SK-MEL-5 (cell line): ENCODE measurements at regions not wholly inside any gene's neighbourhood (a gene's known extent, or its start where the extent isn't known, plus 50 kb on each side); places are given as distances from the start of the nearest gene placed in this dataset.

Experiments used
- DNase-seq: peaks from one replicate; pipeline ENCODE4 v3.0.0-alpha.2; 2016; ENCODE audit warnings: low read depth, low spot score
- in situ Hi-C: cut with HindIII; loops from 2 replicates; pipeline ENCODE4 v1.10.0; 2016; ENCODE audit warnings: low sequenced_read_pairs, high pct_unique_total_duplicates, low pct_unique_long_range_greater_than_20kb

DNA sequence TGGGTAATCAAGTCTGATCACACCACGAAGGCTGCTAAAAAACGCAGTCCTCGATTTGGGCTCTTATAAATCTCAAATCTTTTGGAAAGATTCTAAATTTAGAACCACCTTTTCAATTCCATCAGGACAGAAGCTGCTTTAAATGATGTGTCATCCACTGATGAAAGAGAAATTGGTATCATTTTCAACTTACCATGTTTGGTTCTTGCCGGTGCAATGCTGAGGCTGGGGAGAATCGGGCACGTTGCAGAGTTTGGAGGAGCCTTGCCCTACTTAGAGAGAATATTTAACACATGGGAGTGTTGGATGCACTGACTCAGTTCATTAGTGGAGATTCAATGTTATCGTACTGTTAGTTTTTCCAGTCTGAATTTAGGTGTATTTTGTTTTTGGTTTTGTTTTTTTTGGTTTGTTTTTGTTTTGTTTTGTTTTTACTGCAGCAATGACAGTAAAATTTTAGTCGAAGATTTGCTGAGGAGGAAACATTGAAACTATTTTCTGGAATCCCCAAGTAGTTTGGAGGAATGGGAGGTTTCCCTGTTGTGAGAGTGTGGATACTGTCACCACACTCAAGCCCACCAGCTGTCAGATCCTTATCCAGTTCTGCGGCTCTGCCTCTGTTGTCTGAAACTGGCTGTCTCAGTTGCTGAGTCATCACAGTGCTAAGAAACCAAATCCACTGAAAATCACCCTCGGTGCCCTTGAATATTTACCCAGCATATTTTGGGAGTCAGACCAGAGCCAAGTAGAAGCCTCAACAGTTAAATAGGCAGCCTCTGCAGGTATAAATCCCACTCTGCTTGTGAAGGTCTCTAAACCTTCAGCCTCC is 497.0 kb downstream of the BTBD3 start:
- in situ Hi-C loops: no loop called here
- no peak for DNase-seq

DNA sequence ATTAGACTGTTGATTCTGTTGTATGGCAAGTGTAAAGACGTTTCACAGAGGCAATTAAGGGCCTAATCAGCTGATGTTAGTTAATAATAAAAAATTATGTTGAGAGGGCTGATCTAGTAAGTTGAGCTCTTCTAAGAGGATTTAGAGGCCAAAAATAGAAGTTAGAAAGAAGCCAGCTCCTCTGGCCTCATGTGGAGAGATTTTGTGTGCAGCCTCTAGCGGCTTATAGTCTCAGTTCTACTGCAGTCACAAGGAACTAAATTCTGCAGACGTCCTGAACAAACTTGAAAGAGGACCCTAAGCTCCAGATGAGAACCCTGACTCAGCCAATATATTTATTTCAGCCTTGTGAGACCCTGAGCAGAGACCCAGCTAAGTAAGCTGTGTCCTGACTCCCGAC is 498.6 kb downstream of the BTBD3 start:
- in situ Hi-C loops: no loop called here
- DNase-seq: no peak

DNA sequence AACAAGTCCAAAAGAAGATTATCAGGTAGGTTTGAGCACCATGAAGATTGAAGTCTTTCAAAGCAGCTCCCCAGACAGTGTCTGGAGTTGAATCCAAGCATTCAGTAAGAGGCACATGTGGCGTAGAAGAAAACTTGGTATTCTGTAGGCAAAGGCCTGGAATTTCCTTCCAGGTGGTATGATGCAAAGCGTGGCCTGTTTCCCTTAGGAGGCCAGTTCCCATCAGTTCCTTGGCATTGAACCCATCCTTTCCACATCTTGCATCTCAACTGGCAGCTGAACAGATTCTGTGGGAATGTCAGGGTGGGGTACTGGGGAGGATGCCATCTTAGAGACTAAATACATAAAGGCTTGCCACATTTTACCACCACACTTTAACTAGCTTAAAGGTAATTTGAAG is 516.0 kb downstream of the BTBD3 start:
- DNase-seq: no peak
- in situ Hi-C loops: no loop called here

GRCh38 chr20:12434672-12435071 is 517.0 kb downstream of the BTBD3 start:
- no peak for DNase-seq
- in situ Hi-C loops: no loop called here

- in situ Hi-C loops: no loop called here
- no peak for DNase-seq
Measured at GRCh38 chr20:12435268-12435667, 517.6 kb downstream of the BTBD3 start.

DNA sequence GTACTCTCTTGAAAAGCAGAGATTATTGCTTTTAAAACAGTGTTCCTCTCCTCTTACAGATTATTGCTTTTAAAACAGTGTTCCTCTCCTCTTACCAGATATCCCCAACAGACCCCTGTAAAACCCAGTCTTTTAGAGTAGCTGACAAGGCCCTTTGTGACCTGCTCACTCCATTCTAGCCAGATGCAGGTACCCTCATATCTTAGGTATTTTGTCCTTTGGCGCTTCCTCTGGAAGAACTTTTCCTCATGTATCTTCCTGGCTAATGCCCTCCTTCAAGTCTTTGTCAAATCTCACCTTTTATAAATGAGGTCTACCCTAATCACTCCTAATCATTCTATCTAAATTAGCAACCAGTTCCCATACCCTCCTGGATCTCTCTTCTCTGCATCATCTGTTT is 536.0 kb downstream of the BTBD3 start:
- no peak for DNase-seq
- in situ Hi-C loops: no loop called here

DNA sequence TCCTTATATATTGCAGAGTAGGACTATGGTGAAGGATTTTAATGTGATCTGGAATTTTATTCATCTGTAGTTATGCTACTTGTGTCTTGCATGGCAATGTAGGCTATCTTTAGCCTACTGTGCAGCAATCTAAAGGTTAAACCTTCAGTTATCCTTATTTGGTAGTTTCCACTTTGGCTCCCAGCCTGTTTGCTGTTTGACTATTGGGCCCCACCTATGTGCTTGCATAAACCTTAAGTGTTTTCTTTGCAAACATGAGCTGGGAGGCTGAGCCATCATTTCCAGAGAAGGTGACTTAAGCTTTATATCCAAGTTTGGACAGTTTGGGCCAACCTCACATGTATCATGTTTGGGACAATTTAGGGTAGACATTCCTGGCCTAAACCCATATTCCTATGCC is 537.5 kb downstream of the BTBD3 start:
- DNase-seq: no peak
- in situ Hi-C loops: no loop called here

DNA sequence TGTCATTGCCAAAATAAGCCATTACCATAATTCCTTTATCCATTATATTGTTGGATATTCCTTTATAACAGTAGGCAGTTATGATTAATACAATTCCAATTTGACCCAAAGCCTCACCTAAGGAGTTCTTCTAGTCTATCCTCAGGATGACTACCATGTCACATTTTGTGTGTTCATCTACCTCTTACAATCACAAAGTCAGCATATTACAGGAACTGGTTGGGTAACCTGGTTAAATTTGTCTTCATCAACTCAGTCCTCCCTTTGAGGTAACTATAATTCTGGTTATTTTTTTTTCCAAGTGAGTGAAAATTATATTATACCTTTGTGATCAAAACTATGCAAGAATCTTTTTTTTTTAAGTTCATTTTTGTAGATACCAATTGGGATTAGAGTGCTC is 540.5 kb downstream of the BTBD3 start:
- in situ Hi-C loops: no loop called here
- DNase-seq: no peak

DNA sequence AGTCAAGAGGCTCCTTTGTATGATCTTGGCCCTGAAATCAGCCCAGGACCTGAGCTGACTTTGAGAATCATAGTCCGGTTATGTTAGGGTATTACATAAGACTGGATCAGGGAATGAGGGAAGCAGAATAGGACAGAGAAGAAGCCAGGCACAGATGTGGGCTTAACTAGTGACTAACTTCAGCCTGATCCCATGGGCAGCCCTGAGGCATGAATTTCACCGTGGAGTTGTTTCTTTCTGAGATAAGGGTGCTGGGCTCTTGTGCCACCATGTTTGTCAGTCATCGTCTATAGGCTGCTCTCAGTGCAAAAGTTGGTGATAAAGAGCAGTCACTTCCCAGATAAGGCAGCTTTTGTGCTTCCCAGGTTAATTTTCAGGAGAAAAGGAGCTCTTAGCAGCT is 544.7 kb upstream of the SPTLC3 start:
- in situ Hi-C loops: no loop called here
- no peak for DNase-seq

DNA sequence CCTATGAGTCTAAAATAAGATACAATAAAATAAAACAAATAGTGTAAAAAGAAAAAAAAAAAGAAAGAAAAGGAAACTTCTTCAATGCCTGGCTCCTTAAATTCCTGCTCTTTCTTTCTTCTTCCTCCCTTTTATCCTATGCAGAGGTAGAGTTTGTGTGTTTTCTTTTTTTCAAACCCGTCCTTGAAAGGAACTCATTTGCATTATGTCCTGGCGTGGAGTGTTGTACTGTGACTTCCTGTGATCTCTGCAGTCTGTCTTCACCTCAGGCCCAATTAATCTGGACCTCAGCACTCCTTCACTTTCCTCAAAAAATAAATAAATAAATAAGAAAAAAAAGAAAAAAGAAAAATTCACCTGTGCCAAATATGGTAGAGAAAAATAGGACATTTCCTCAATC is 541.9 kb upstream of the SPTLC3 start:
- in situ Hi-C loops: no loop called here
- no peak for DNase-seq

GRCh38 chr20:12467758-12468157 is 541.0 kb upstream of the SPTLC3 start:
- DNase-seq: no peak
- in situ Hi-C loops: no loop called here

DNA sequence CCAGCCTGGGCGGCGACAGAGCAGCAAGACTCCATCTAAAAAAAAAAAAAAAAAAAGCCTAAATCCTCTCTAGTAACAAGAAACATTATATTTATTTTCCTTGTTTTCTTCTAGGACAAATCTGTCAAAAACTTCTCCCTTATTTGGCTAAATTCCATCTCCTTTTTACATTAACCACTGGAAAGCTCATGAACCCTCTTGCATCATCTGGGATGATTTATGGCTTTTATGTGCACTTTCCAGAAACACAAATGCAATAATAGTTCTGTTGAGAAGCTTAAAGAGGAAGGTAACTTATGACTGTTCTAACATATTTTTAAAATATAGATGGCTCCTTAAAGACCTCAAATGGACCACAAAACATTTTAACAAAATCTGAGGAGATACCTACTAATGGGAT is 526.1 kb upstream of the SPTLC3 start:
- DNase-seq: no peak

GRCh38 chr20:12502443-12502842 is 506.3 kb upstream of the SPTLC3 start:
- in situ Hi-C loops: no loop called here
- no peak for DNase-seq

More for the DNA sequence above, 526.1 kb upstream of the SPTLC3 start:
- in situ Hi-C loops: no loop called here

- DNase-seq: no peak
Measured at GRCh38 chr20:12504779-12505178, 504.0 kb upstream of the SPTLC3 start.

DNA sequence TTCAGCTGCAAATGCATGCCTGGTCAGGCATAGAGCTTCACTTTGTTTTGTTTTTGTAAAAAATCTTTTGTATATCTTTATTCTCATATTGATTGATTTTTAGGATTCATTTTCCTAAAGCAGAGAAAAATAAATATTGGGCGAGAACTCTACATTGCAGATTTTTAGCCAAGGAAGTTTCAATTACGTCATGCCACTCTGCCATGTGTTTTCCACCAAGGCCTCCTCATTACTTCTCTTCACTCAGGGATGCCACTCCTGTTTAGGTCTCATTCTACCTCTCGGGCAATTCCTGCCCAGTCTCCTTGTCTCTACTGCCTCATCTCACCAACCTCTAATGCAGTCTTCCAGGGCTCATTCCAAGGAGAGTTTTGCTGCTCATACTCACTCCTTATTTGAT is 497.3 kb upstream of the SPTLC3 start:
- in situ Hi-C loops: no loop called here
- DNase-seq: no peak

More at GRCh38 chr20:12504779-12505178, 504.0 kb upstream of the SPTLC3 start:
- in situ Hi-C loops: no loop called here

DNA sequence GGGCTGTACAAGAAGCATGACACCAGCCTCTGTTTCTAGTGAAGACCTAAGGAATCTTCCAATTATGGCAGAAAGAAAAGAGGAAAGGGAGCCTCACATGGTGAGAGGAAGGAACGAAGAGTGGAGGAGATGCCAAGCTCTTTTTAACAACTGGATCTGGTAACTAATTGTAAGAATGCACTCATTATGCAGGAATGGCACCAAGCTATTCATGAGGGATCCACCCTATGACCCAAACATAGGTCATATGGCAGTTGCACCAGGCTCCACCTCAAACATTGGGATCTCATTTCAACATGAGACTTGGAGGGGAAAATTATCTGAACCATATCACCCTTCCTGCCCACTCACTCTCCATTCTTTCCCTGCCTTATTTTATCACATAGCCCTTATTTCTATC is 496.0 kb upstream of the SPTLC3 start:
- in situ Hi-C loops: no loop called here
- no peak for DNase-seq

DNA sequence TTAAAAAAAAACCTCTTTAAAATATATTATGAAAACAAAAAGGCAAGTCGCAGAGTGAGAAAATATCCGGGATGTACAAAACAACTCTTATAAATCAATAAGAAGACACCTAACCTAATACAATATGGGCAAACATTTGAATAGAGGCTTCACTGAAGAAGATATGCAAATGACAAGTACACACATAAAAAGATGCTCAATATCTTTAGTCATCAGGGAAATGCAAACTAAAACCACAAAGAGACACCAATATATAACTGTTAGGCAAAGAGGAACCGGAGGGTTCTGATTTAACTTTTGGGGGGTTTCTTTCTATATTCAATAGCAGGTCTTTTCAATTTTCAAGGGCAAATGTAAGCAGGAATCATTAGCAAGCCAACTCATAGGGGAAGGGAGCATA is 480.7 kb upstream of the SPTLC3 start:
- in situ Hi-C loops: no loop called here
- no peak for DNase-seq

- in situ Hi-C loops: no loop called here
- DNase-seq: no peak
Measured at GRCh38 chr20:12528591-12529041, 480.2 kb upstream of the SPTLC3 start.

- in situ Hi-C loops: no loop called here
- no peak for DNase-seq
Measured at GRCh38 chr20:12531626-12532025, 477.1 kb upstream of the SPTLC3 start.

GRCh38 chr20:12535316-12535715 is 473.5 kb upstream of the SPTLC3 start:
- in situ Hi-C loops: no loop called here
- DNase-seq: no peak
